SK-N-SH treated with all-trans-retinoic acid at 6 μM for 48 hours (cell line): ENCODE measurements at regions not wholly inside any gene's neighbourhood (a gene's known extent, or its start where the extent isn't known, plus 50 kb on each side); places are given as distances from the start of the nearest gene placed in this dataset.

Source experiments
- ATAC-seq: fragments of 200-7000 bp; cut with Tn5 transposase; 3 replicates; pipeline ENCODE4 v1.9.1; 2020; ENCODE audit warnings: mild to moderate bottlenecking, moderate library complexity
- ARNTL ChIP-seq: fragments of 450-650 bp; formaldehyde crosslinking; IDR thresholded peaks from 2 replicates; pipeline ENCODE4 v1.5.0; 2020; ENCODE audit warnings: low read depth, mild to moderate bottlenecking, moderate library complexity, borderline replicate concordance
- BACH2 ChIP-seq: fragments of 250-450 bp; sonication (Bioruptor Pico); IDR thresholded peaks from 2 replicates; pipeline ENCODE4 v1.9.0; 2021; ENCODE audit warnings: mild to moderate bottlenecking, borderline replicate concordance
- ESRRG ChIP-seq: fragments of 250-450 bp; sonication (Bioruptor Pico); IDR thresholded peaks from 2 replicates; pipeline ENCODE4 v1.6.1; 2021; ENCODE audit warnings: mild to moderate bottlenecking
- OSR1 ChIP-seq: fragments of 250-450 bp; sonication (Bioruptor Pico); IDR thresholded peaks from 2 replicates; pipeline ENCODE4 v1.8.0; 2022; ENCODE audit warnings: moderate library complexity, mild to moderate bottlenecking, inconsistent platforms
- PPARA ChIP-seq: fragments of 250-450 bp; sonication (Bioruptor Pico); IDR thresholded peaks from 2 replicates; pipeline ENCODE4 v1.5.0; 2020; ENCODE audit warnings: mild to moderate bottlenecking, borderline replicate concordance
- RARB ChIP-seq: fragments of 250-450 bp; sonication (Bioruptor Pico); IDR thresholded peaks from 2 replicates; pipeline ENCODE4 v1.8.0; 2021; ENCODE audit warnings: mild to moderate bottlenecking, moderate library complexity
- SNAI2 ChIP-seq: fragments of 250-450 bp; sonication (Bioruptor Pico); IDR thresholded peaks from 2 replicates; pipeline ENCODE4 v1.5.0; 2020; ENCODE audit warnings: mild to moderate bottlenecking, moderate library complexity
- TCF4 ChIP-seq: fragments of 250-450 bp; sonication (Bioruptor Pico); IDR thresholded peaks from 2 replicates; pipeline ENCODE4 v1.8.0; 2021; ENCODE audit warnings: mild to moderate bottlenecking, moderate library complexity, borderline replicate concordance
- TOX ChIP-seq: fragments of 250-450 bp; sonication (Bioruptor Pico); IDR thresholded peaks from 2 replicates; pipeline ENCODE4 v1.8.0; 2021; ENCODE audit warnings: mild to moderate bottlenecking, moderate library complexity, borderline replicate concordance
- ZC3H10 ChIP-seq: fragments of 250-450 bp; sonication (Bioruptor Pico); IDR thresholded peaks from 2 replicates; pipeline ENCODE4 v1.5.1; 2021; ENCODE audit warnings: mild to moderate bottlenecking, moderate library complexity
- ZFP3 ChIP-seq: fragments of 250-450 bp; sonication (Bioruptor Pico); IDR thresholded peaks from 2 replicates; pipeline ENCODE4 v1.5.0; 2020; ENCODE audit warnings: mild to moderate bottlenecking, moderate library complexity
- ZFP30 ChIP-seq: fragments of 450-650 bp; formaldehyde crosslinking; IDR thresholded peaks from 2 replicates; pipeline ENCODE4 v1.5.0; 2022; ENCODE audit warnings: mild to moderate bottlenecking, moderate library complexity
- ZNF565 ChIP-seq: fragments of 450-650 bp; formaldehyde crosslinking; conservative IDR thresholded peaks from 2 replicates; pipeline ENCODE4 v1.5.0; 2020; ENCODE audit warnings: low read depth, mild to moderate bottlenecking, moderate library complexity
- ZNF70 ChIP-seq: fragments of 450-650 bp; formaldehyde crosslinking; IDR thresholded peaks from 2 replicates; pipeline ENCODE4 v1.5.0; 2020; ENCODE audit warnings: mild to moderate bottlenecking, moderate library complexity
- ZNF8 ChIP-seq: fragments of 450-650 bp; formaldehyde crosslinking; IDR thresholded peaks from 2 replicates; pipeline ENCODE4 v1.5.0; 2020; ENCODE audit warnings: mild to moderate bottlenecking, moderate library complexity
- TF ChIP-seq, protein P1 (sequence below): fragments of 250-450 bp; sonication (Bioruptor Pico); IDR thresholded peaks from 2 replicates; pipeline ENCODE4 v1.5.1; 2020; ENCODE audit warnings: low read depth, mild to moderate bottlenecking, moderate library complexity
- TF ChIP-seq, protein P2 (sequence below): fragments of 250-450 bp; sonication (Bioruptor Pico); IDR thresholded peaks from 2 replicates; pipeline ENCODE4 v1.5.1; 2021; ENCODE audit warnings: mild to moderate bottlenecking, moderate library complexity
- TF ChIP-seq, protein P3 (sequence below): fragments of 250-450 bp; sonication (Bioruptor Pico); IDR thresholded peaks from 2 replicates; pipeline ENCODE4 v1.5.0; 2020; ENCODE audit warnings: mild to moderate bottlenecking, moderate library complexity
- TF ChIP-seq, protein P4 (sequence below): fragments of 250-450 bp; sonication (Bioruptor Pico); IDR thresholded peaks from 2 replicates; pipeline ENCODE4 v1.8.0; 2020; ENCODE audit warnings: mild to moderate bottlenecking, moderate library complexity, borderline replicate concordance

DNA sequence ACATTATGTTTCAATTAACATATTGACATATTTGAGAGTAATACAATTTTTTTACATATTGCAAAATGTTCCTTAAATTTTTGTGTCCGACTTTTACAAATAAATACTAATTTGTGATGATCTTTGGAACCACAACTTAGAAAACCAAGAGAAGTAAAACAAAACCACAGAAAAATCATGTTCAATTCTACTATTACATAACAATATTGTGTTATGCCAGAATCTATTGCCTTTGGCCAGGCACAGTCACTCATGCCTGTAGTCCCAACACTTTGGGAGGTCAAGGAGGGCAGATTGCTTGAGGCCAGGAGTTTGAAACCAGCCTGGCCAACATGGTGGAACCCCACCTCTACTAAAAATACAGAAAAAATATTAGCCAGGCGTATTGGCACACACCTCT is 92.8 kb upstream of the APCDD1 start (continued):
- TF ChIP-seq, protein P1, sequence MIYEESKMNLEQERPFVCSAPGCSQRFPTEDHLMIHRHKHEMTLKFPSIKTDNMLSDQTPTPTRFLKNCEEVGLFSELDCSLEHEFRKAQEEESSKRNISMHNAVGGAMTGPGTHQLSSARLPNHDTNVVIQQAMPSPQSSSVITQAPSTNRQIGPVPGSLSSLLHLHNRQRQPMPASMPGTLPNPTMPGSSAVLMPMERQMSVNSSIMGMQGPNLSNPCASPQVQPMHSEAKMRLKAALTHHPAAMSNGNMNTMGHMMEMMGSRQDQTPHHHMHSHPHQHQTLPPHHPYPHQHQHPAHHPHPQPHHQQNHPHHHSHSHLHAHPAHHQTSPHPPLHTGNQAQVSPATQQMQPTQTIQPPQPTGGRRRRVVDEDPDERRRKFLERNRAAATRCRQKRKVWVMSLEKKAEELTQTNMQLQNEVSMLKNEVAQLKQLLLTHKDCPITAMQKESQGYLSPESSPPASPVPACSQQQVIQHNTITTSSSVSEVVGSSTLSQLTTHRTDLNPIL (CRISPR knock-in tag) = no peak
- TF ChIP-seq, all 23 proteins: peak for 0

DNA sequence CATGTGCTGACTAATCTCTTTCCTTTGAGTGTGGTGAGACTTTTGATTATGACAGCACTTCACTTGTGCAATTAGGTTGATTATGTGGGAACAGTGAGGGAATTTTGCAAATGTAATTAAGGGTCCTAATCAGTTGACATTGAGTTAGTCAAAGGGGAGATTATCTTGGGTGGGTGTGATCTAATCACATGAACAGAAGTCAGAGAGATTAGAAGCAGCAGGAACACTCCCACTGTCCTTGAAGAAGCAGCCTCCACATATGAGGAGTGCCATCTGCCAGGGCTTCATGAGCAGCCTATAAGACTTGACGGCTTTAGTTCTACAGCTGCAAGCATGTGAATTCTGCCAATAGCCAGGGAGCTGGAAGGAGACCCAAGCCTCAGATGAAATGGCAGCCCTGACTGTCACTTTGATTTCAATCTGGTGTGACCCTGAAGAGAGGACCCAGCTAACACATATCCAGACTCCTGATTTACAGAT is 89.4 kb upstream of the APCDD1 start:
- ATAC-seq = no peak
- TF ChIP-seq ARNTL (no peak), PPARA (CRISPR knock-in tag) (no peak), ZNF8 (CRISPR knock-in tag) (no peak), ESRRG (CRISPR knock-in tag) (no peak), ZNF70 (CRISPR knock-in tag) (no peak), ZNF565 (CRISPR knock-in tag) (no peak), ZFP30 (CRISPR knock-in tag) (no peak), SNAI2 (CRISPR knock-in tag) (no peak)
- TF ChIP-seq, protein P2, sequence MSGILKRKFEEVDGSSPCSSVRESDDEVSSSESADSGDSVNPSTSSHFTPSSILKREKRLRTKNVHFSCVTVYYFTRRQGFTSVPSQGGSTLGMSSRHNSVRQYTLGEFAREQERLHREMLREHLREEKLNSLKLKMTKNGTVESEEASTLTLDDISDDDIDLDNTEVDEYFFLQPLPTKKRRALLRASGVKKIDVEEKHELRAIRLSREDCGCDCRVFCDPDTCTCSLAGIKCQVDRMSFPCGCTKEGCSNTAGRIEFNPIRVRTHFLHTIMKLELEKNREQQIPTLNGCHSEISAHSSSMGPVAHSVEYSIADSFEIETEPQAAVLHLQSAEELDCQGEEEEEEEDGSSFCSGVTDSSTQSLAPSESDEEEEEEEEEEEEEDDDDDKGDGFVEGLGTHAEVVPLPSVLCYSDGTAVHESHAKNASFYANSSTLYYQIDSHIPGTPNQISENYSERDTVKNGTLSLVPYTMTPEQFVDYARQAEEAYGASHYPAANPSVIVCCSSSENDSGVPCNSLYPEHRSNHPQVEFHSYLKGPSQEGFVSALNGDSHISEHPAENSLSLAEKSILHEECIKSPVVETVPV (CRISPR knock-in tag) = no peak

DNA sequence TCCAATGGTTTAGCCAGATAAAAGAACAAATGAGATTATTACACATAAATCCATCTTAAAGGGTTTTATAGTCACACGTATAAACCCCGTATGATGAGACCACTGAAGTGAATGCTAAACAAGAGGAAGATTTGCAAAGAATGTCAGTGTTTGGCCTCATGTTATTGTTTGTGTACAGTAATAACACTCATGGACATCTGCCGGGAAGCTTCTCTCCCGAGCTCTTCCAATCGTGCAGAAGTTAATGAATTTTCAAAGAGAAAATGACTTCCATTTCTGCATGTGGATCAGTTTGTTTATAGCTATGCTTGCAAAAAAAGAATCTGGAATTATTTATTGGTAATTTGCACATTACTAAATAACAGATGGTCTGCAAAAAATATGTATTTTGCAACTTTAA is 88.5 kb upstream of the APCDD1 start:
- no peak for TF ChIP-seq TOX
- TF ChIP-seq, protein P2 (CRISPR knock-in tag) = no peak
- no peak for TF ChIP-seq ZNF70 (CRISPR knock-in tag)
- TF ChIP-seq, protein P3, sequence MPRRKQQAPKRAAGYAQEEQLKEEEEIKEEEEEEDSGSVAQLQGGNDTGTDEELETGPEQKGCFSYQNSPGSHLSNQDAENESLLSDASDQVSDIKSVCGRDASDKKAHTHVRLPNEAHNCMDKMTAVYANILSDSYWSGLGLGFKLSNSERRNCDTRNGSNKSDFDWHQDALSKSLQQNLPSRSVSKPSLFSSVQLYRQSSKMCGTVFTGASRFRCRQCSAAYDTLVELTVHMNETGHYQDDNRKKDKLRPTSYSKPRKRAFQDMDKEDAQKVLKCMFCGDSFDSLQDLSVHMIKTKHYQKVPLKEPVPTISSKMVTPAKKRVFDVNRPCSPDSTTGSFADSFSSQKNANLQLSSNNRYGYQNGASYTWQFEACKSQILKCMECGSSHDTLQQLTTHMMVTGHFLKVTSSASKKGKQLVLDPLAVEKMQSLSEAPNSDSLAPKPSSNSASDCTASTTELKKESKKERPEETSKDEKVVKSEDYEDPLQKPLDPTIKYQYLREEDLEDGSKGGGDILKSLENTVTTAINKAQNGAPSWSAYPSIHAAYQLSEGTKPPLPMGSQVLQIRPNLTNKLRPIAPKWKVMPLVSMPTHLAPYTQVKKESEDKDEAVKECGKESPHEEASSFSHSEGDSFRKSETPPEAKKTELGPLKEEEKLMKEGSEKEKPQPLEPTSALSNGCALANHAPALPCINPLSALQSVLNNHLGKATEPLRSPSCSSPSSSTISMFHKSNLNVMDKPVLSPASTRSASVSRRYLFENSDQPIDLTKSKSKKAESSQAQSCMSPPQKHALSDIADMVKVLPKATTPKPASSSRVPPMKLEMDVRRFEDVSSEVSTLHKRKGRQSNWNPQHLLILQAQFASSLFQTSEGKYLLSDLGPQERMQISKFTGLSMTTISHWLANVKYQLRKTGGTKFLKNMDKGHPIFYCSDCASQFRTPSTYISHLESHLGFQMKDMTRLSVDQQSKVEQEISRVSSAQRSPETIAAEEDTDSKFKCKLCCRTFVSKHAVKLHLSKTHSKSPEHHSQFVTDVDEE (CRISPR knock-in tag) = no peak
- TF ChIP-seq, protein P4, sequence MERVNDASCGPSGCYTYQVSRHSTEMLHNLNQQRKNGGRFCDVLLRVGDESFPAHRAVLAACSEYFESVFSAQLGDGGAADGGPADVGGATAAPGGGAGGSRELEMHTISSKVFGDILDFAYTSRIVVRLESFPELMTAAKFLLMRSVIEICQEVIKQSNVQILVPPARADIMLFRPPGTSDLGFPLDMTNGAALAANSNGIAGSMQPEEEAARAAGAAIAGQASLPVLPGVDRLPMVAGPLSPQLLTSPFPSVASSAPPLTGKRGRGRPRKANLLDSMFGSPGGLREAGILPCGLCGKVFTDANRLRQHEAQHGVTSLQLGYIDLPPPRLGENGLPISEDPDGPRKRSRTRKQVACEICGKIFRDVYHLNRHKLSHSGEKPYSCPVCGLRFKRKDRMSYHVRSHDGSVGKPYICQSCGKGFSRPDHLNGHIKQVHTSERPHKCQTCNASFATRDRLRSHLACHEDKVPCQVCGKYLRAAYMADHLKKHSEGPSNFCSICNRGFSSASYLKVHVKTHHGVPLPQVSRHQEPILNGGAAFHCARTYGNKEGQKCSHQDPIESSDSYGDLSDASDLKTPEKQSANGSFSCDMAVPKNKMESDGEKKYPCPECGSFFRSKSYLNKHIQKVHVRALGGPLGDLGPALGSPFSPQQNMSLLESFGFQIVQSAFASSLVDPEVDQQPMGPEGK = no peak
- no peak for TF ChIP-seq ARNTL
- TF ChIP-seq SNAI2 (CRISPR knock-in tag) = no peak
- TF ChIP-seq ZNF8 (CRISPR knock-in tag) = no peak
- TF ChIP-seq, protein P1 (CRISPR knock-in tag) = no peak
- no peak for TF ChIP-seq PPARA (CRISPR knock-in tag)
- no peak for TF ChIP-seq BACH2 (CRISPR knock-in tag)
- TF ChIP-seq TCF4 = no peak
- TF ChIP-seq OSR1 (CRISPR knock-in tag) = no peak
- TF ChIP-seq ZFP30 (CRISPR knock-in tag) = no peak
- TF ChIP-seq RARB (CRISPR knock-in tag) = no peak
- TF ChIP-seq ZNF565 (CRISPR knock-in tag) = no peak
- no peak for TF ChIP-seq ESRRG (CRISPR knock-in tag)
- TF ChIP-seq ZC3H10 (CRISPR knock-in tag) = no peak
- no peak for TF ChIP-seq ZFP3 (CRISPR knock-in tag)

More for the DNA sequence above, 88.5 kb upstream of the APCDD1 start:
- ATAC-seq = no peak
